OCI-LY7 (cell line): ENCODE measurements at regions not wholly inside any gene's neighbourhood (a gene's known extent, or its start where the extent isn't known, plus 50 kb on each side); places are given as distances from the start of the nearest gene placed in this dataset.

ENCODE experiments used
- BruUV-seq: library from RNA; stranded (reverse); fragments of 400-500 nt; replicated peaks from 2 replicates; lab custom pipeline; 2021; lab: Mats Ljungman, UMichigan
- CTCF ChIA-PET: fragments of 300-600 bp; sonication (Branson Sonifier 250); formaldehyde crosslinking; loops from one replicate; lab custom pipeline; 2022; ENCODE audit warnings: antibody characterized with exemption; ENCODE audit not compliant: unreplicated experiment; lab: Charles Lee
- POLR2A ChIA-PET: fragments of 300-600 bp; sonication (Branson Sonifier 250); formaldehyde crosslinking; loops from one replicate; lab custom pipeline; 2022; ENCODE audit warnings: antibody characterized with exemption; lab: Charles Lee
- DNase-seq: peaks from one replicate; pipeline ENCODE4 v3.0.0-alpha.2; 2015; ENCODE audit warnings: low spot score
- H2AFZ ChIP-seq: fragments of 200-600 bp; sonication (generic), shearing (Covaris generic); 2 replicates; pipeline ENCODE4 v1.6.1; 2014; ENCODE audit warnings: mild to moderate bottlenecking, antibody characterized with exemption, low read length, moderate library complexity
- H3K27ac ChIP-seq: fragments of 200-600 bp; sonication (generic); 2 replicates; pipeline ENCODE4 v1.5.1; 2014; ENCODE audit warnings: mixed run types, low read depth, mild to moderate bottlenecking, moderate library complexity, low read length, inconsistent platforms; ENCODE audit not compliant: poor library complexity, severe bottlenecking
- H3K36me3 ChIP-seq: fragments of 200-600 bp; sonication (generic); 2 replicates; pipeline ENCODE4 v1.6.1; 2014; ENCODE audit warnings: mild to moderate bottlenecking, antibody characterized with exemption, low read length, moderate library complexity, mixed read lengths; ENCODE audit not compliant: insufficient read depth
- H3K4me1 ChIP-seq: fragments of 200-600 bp; sonication (generic); 2 replicates; pipeline ENCODE4 v1.5.1; 2014; ENCODE audit warnings: mild to moderate bottlenecking, low read length; ENCODE audit not compliant: insufficient read depth, poor library complexity, severe bottlenecking
- H3K4me2 ChIP-seq: fragments of 200-600 bp; sonication (generic); 2 replicates; pipeline ENCODE4 v1.6.1; 2014; ENCODE audit warnings: mild to moderate bottlenecking, low read length
- H3K4me3 ChIP-seq: fragments of 200-600 bp; sonication (generic); 2 replicates; pipeline ENCODE4 v1.5.1; 2014; ENCODE audit warnings: mild to moderate bottlenecking, low read depth, low read length; ENCODE audit not compliant: poor library complexity, severe bottlenecking
- H3K79me2 ChIP-seq: fragments of 200-600 bp; sonication (generic); 2 replicates; pipeline ENCODE4 v1.6.1; 2016; ENCODE audit warnings: low read depth, mild to moderate bottlenecking, low read length, moderate library complexity, mixed read lengths; ENCODE audit not compliant: insufficient read depth
- H3K9me2 ChIP-seq: fragments of 200-600 bp; sonication (generic); 2 replicates; pipeline ENCODE4 v1.6.1; 2016; ENCODE audit warnings: mild to moderate bottlenecking, low read length, mixed read lengths; ENCODE audit not compliant: insufficient read depth
- H3K9me3 ChIP-seq: fragments of 200-600 bp; sonication (generic); 2 replicates; pipeline ENCODE4 v1.6.1; 2014; ENCODE audit warnings: mild to moderate bottlenecking, mixed run types, low read length, mixed read lengths
- H4K20me1 ChIP-seq: fragments of 200-600 bp; sonication (generic); 2 replicates; pipeline ENCODE4 v1.6.1; 2014; ENCODE audit warnings: mild to moderate bottlenecking, antibody characterized with exemption, low read length, moderate library complexity, mixed read lengths; ENCODE audit not compliant: insufficient read depth
- CTCF ChIP-seq: fragments of 200-600 bp; sonication (generic); conservative IDR thresholded peaks from 2 replicates; pipeline ENCODE4 v1.5.1; 2014; ENCODE audit warnings: mild to moderate bottlenecking, antibody characterized with exemption, low read length, moderate library complexity, mixed read lengths
- EZH2phosphoT487 ChIP-seq: fragments of 200-600 bp; sonication (generic); IDR thresholded peaks from 2 replicates; pipeline ENCODE4 v1.6.1; 2018; ENCODE audit warnings: low read depth, borderline replicate concordance, mild to moderate bottlenecking, mixed run types, antibody characterized with exemption, low read length, moderate library complexity, mixed read lengths
- intact Hi-C: fragments of 100-400 bp; cut with micrococcal nuclease; formaldehyde crosslinking; loops from one replicate; pipeline ENCODE4 v1.10.0; 2022; ENCODE audit not compliant: unreplicated experiment

- no peak for DNase-seq
- no peak overlapping the region for H3K4me2 ChIP-seq
- H3K9me3 ChIP-seq: no peaks in the 10 kb centered on the region
- TF ChIP-seq CTCF: no peak
- TF ChIP-seq EZH2phosphoT487: no peak
- no peaks in the 10 kb centered on the region for H3K79me2 ChIP-seq
- no TSS peak for BruUV-seq
- H4K20me1 ChIP-seq: no peaks in the 10 kb centered on the region
- no peaks in the 10 kb centered on the region for H3K36me3 ChIP-seq
- no peak overlapping the region for H3K27ac ChIP-seq
- intact Hi-C loops: no loop called here
- ChIA-PET POLR2A (interaction anchor here (0.7 kb wide), 1 partner anchor 97 kb away, joined by 6 read pairs; no protein-coding TSS in a partner anchor), CTCF (no interaction called here)
- no peak overlapping the region for H3K4me3 ChIP-seq
- H3K9me2 ChIP-seq: no peaks in the 10 kb centered on the region
- no peak overlapping the region for H2AFZ ChIP-seq
- peaks cover 9% of the 10 kb centered on the region for H3K4me1 ChIP-seq
Observed at GRCh38 chr2:163419000-163419830, 316.6 kb downstream of the FIGN start.

- H3K4me2 ChIP-seq: peak overlapping the region; percentile 22; the same call in 1 of the 2 replicates
- BruUV-seq: no TSS peak
- H3K9me2 ChIP-seq: no peaks in the 10 kb centered on the region
- no peaks in the 10 kb centered on the region for H4K20me1 ChIP-seq
- TF ChIP-seq CTCF: no peak
- POLR2A ChIA-PET: interaction anchor here (0.6 kb wide), 1 partner anchor 399 kb away, joined by 3 read pairs; no protein-coding TSS in a partner anchor
- H3K79me2 ChIP-seq: no peaks in the 10 kb centered on the region
- intact Hi-C loops: no loop called here
- CTCF ChIA-PET: no interaction called here
- H3K4me1 ChIP-seq: peaks cover 9% of the 10 kb centered on the region
- H2AFZ ChIP-seq: peak overlapping the region; percentile 19; the same call in 1 of the 2 replicates
- no peaks in the 10 kb centered on the region for H3K36me3 ChIP-seq
- no peaks in the 10 kb centered on the region for H3K9me3 ChIP-seq
- no peak overlapping the region for H3K4me3 ChIP-seq
- peak; percentile 21 for DNase-seq
- no peak overlapping the region for H3K27ac ChIP-seq
Observed at GRCh38 chr2:163417596-163418337, 318.0 kb downstream of the FIGN start.
